Sigmoid colon (tissue), 6 donors: ENCODE measurements at regions not wholly inside any gene's neighbourhood (a gene's known extent, or its start where the extent isn't known, plus 50 kb on each side); places are given as distances from the start of the nearest gene placed in this dataset.
A peak's percentile ranks its signal among the peaks of the same experiment; 100 is the strongest.

Experiments
- DNase-seq: peaks from one replicate; pipeline ENCODE4 v3.0.0-alpha.2; 2019
- H3K27ac ChIP-seq, 4 donors: fragments of 200-600 bp; sonication (generic); one replicate each; pipeline ENCODE4 v1.5.1; 2016 to 2019; ENCODE audit warnings: mild to moderate bottlenecking in 1 of 4
- H3K27me3 ChIP-seq, 3 donors: fragments of 200-600 bp; sonication (generic); one replicate each; pipeline ENCODE4 v1.5.1; 2019; ENCODE audit warnings: mild to moderate bottlenecking in 1 of 3
- H3K36me3 ChIP-seq, 4 donors: fragments of 200-600 bp; sonication (generic); one replicate each; pipeline ENCODE4 v1.5.1; 2016 to 2019
- H3K4me1 ChIP-seq, 4 donors: fragments of 200-600 bp; sonication (generic); one replicate each; pipeline ENCODE4 v1.5.1; 2017 to 2019
- H3K4me3 ChIP-seq, 4 donors: fragments of 200-600 bp; sonication (generic); one replicate each; pipeline ENCODE4 v1.5.1; 2017 to 2019; ENCODE audit warnings: mild to moderate bottlenecking in 2 of 4, moderate library complexity in 1 of 4
- H3K9me3 ChIP-seq, 4 donors: fragments of 200-600 bp in 3 of 4; sonication (generic) in 3 of 4; one replicate each; pipeline versions ENCODE4 v1.5.1 to v1.6.1; 2013 to 2019
- EP300 ChIP-seq, 4 donors: sonication (generic); formaldehyde crosslinking; IDR thresholded peaks; one replicate each; pipeline ENCODE4 v1.6.1; 2017; ENCODE audit warnings: antibody characterized with exemption in 4 of 4
- POLR2A ChIP-seq, 2 donors: fragments of 450-650 bp; IDR thresholded peaks; one replicate each; pipeline ENCODE4 v1.6.1; 2016; ENCODE audit warnings: antibody characterized with exemption in 2 of 2, mild to moderate bottlenecking in 2 of 2, moderate library complexity in 2 of 2
- POLR2AphosphoS5 ChIP-seq, 4 donors: sonication (generic); formaldehyde crosslinking; IDR thresholded peaks; one replicate each; pipeline ENCODE4 v1.6.1; 2017; ENCODE audit warnings: antibody characterized with exemption in 4 of 4
- WGBS, 2 donors: extraction: QIAGEN DNeasy Blood & Tissue Kit; methylation state at CpG; one replicate each; pipeline ENCODE4 v1.1.7; 2013; 5-methylcytosine and 5-hydroxymethylcytosine counted together
- intact Hi-C: fragments of 100-400 bp; cut with DNase I; formaldehyde crosslinking; loops from one replicate; pipeline ENCODE4 v1.15.1; 2023
- TF ChIP-seq, protein P1 (sequence below), 4 experiments: fragments of 450-650 bp in 3 of 4; fragments of 200-600 bp in 1 of 4; IDR thresholded peaks; one replicate each; pipeline ENCODE4 v1.5.1; 2016 to 2019; ENCODE audit warnings: antibody characterized with exemption in 4 of 4, mild to moderate bottlenecking in 3 of 4, moderate library complexity in 2 of 4
- donor health status: healthy with polysubstance abuse.
- donor health status: healthy.

GRCh38 chr6:27812805-27813492 lies 99.2 kb downstream of the OR2B2 start:
- Histone ChIP-seq H3K27ac (no peak overlapping the region), H3K36me3 (no peaks in the 10 kb centered on the region), H3K4me1 (peaks cover 0 to 18% (median 5%) of the 10 kb centered on the region in 4 donors), H3K4me3 (no peak overlapping the region), H3K9me3 (no peaks in the 10 kb centered on the region), H3K27me3 (peaks cover 10 to 86% (median 60%) of the 10 kb centered on the region in 3 donors)
- TF ChIP-seq, protein P1, sequence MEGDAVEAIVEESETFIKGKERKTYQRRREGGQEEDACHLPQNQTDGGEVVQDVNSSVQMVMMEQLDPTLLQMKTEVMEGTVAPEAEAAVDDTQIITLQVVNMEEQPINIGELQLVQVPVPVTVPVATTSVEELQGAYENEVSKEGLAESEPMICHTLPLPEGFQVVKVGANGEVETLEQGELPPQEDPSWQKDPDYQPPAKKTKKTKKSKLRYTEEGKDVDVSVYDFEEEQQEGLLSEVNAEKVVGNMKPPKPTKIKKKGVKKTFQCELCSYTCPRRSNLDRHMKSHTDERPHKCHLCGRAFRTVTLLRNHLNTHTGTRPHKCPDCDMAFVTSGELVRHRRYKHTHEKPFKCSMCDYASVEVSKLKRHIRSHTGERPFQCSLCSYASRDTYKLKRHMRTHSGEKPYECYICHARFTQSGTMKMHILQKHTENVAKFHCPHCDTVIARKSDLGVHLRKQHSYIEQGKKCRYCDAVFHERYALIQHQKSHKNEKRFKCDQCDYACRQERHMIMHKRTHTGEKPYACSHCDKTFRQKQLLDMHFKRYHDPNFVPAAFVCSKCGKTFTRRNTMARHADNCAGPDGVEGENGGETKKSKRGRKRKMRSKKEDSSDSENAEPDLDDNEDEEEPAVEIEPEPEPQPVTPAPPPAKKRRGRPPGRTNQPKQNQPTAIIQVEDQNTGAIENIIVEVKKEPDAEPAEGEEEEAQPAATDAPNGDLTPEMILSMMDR (IDR thresholded peaks at IDR 0.05), result no peak
- TF ChIP-seq EP300 (IDR thresholded peaks at IDR 0.05) (no peak), POLR2A (IDR thresholded peaks at IDR 0.05) (no peak), POLR2AphosphoS5 (IDR thresholded peaks at IDR 0.05) (no peak)
- no peak for DNase-seq
- intact Hi-C loops, result no loop called here
- WGBS, 2 donors, result 94 to 97% methylated on average over 14 of the region's 14 CpGs

DNA sequence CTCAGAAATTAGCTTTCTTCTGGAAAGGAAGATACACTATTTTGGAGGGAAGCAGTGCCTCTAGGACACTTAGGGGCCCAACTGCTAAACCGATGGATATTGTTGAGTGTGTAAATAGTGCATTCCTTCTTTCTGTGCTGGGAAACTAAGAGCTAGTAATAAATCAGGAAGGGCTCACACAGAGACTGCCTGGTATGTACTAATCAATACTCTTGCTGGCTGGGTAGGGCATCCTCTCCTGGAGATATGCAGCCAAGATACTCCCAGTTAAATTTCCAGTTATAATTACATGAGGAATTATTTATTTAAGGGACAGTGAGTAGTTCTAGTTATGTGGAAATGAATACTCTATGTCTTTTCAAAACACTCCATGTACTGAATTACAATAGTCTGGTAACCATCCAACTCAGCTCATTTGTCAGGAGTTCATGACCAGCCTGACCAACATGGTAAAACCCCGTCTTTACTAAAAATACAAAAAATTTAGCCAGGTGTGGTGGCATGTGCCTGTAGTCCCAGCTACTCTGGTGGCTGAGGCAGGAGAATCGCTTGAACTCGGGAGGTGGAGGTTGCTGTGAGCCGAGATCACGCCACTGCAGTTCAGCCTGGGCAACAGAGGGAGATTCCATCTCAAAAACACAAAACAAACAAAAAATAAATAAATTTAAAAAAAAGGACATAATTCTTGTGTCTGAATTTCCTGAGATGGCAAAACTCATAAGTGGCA lies 100.0 kb downstream of the OR2B2 start:
- Histone ChIP-seq H3K9me3 (no peaks in the 10 kb centered on the region), H3K27ac (no peak overlapping the region), H3K36me3 (no peaks in the 10 kb centered on the region), H3K4me1 (peaks cover 0 to 21% (median 10%) of the 10 kb centered on the region in 4 donors), H3K27me3 (peaks cover 14 to 86% (median 64%) of the 10 kb centered on the region in 3 donors), H3K4me3 (no peak overlapping the region)
- TF ChIP-seq, protein P1 (IDR thresholded peaks at IDR 0.05), result no peak
- no peak for TF ChIP-seq EP300 (IDR thresholded peaks at IDR 0.05)
- no peak for TF ChIP-seq POLR2A (IDR thresholded peaks at IDR 0.05)
- TF ChIP-seq POLR2AphosphoS5 (IDR thresholded peaks at IDR 0.05), result no peak
- intact Hi-C loops, result no loop called here
- WGBS, 2 donors, result 89 to 90% methylated on average over 6 of the region's 6 CpGs
- no peak for DNase-seq

- Histone ChIP-seq H3K9me3 (no peaks in the 10 kb centered on the region), H3K4me3 (no peak overlapping the region), H3K27ac (peak overlapping the region in 2 of 4 donors; percentile 88 to 92), H3K27me3 (peaks cover 22 to 86% (median 73%) of the 10 kb centered on the region in 3 donors), H3K4me1 (peaks cover 0 to 28% (median 16%) of the 10 kb centered on the region in 4 donors), H3K36me3 (no peaks in the 10 kb centered on the region)
- no peak for DNase-seq
- intact Hi-C loops, result loop anchor here (2.0 kb wide), 1 partner anchor 25 kb away; no protein-coding TSS in a partner anchor
- TF ChIP-seq EP300 (IDR thresholded peaks at IDR 0.05) (no peak), POLR2AphosphoS5 (IDR thresholded peaks at IDR 0.05) (no peak)
Observed at GRCh38 chr6:27811451-27811772, 100.8 kb downstream of the OR2B2 start.

DNA sequence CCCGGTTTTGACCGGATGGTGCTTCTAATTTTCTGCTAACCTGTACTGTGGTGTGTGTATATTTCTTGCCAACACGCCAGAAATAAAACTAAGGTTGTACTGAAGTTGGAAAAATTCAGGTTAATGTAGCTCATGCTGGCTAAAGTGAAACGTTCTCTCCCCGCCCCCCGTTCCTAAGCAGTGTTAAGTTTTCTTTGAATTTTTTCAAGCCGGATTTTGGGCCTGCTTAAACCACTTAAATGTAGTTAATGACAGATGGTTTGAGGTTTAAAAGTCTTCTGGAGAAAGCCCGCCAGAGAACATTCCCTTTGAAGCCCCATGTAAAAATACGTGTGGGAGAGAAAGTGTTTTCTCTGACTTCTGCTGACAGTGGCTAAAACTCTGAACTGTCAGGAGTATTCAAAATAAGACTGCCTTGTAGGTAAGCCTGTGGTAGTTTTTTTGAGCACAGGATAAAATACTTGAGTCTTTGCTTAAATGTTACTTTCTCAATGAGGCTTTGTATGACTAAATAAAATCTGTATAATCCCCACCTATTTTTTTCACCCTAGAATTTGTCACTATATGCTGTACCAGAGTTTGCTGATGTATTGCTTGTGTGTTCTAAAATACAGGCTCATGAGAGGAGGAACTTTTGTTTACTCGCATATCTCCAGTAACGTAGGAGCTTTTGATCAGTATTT lies 101.3 kb downstream of the OR2B2 start:
- Histone ChIP-seq H3K4me1 (peaks cover 0 to 28% (median 16%) of the 10 kb centered on the region in 4 donors), H3K36me3 (no peaks in the 10 kb centered on the region), H3K4me3 (peak overlapping the region; percentile 42 to 57 (median 50)), H3K9me3 (no peaks in the 10 kb centered on the region), H3K27me3 (peaks cover 22 to 86% (median 69%) of the 10 kb centered on the region in 3 donors), H3K27ac (peak overlapping the region; percentile 79 to 92 (median 84))
- intact Hi-C loops, result loop anchor here (2.0 kb wide), 1 partner anchor 26 kb away; no protein-coding TSS in a partner anchor
- no peak for TF ChIP-seq POLR2AphosphoS5 (IDR thresholded peaks at IDR 0.05)
- no peak for TF ChIP-seq POLR2A (IDR thresholded peaks at IDR 0.05)
- TF ChIP-seq, protein P1 (IDR thresholded peaks at IDR 0.05), result no peak
- TF ChIP-seq EP300 (IDR thresholded peaks at IDR 0.05), result no peak
- WGBS, 2 donors, result 14 to 16% methylated on average over 11 of the region's 11 CpGs
- DNase-seq, result no peak
